GM23338 (cell line): ENCODE measurements at regions not wholly inside any gene's neighbourhood (a gene's known extent, or its start where the extent isn't known, plus 50 kb on each side); places are given as distances from the start of the nearest gene placed in this dataset.

Experiments
- ATAC-seq: fragments of 200-7000 bp; cut with Tn5 transposase; 3 replicates; pipeline ENCODE4 v1.9.1; 2020
- DNase-seq: peaks from one replicate; pipeline ENCODE4 v3.0.0-alpha.2; 2015; ENCODE audit warnings: low spot score
- H2AFZ ChIP-seq: fragments of 200-600 bp; sonication (generic); 2 replicates; pipeline ENCODE4 v1.8.0; 2016; ENCODE audit warnings: antibody characterized with exemption, mild to moderate bottlenecking, moderate library complexity
- H3F3A ChIP-seq: fragments of 200-600 bp; sonication (generic); replicated peaks from 2 replicates; pipeline ENCODE4 v1.8.0; 2017; ENCODE audit warnings: antibody characterized with exemption, mixed run types, low read depth
- H3K27ac ChIP-seq: fragments of 200-600 bp; sonication (generic); 2 replicates; pipeline ENCODE4 v1.6.1; 2016; ENCODE audit warnings: low read depth
- H3K27me3 ChIP-seq: fragments of 200-600 bp; sonication (generic); 2 replicates; pipeline ENCODE4 v1.8.0; 2016; ENCODE audit warnings: mild to moderate bottlenecking, mixed run types, moderate library complexity; ENCODE audit not compliant: insufficient read depth
- H3K36me3 ChIP-seq: fragments of 200-600 bp; sonication (generic); 2 replicates; pipeline ENCODE4 v1.8.0; 2016; ENCODE audit warnings: mild to moderate bottlenecking; ENCODE audit not compliant: insufficient read depth
- H3K4me1 ChIP-seq: fragments of 200-600 bp; sonication (generic); 2 replicates; pipeline ENCODE4 v1.8.0; 2016; ENCODE audit warnings: mild to moderate bottlenecking, moderate library complexity; ENCODE audit not compliant: insufficient read depth
- H3K4me2 ChIP-seq: fragments of 200-600 bp; sonication (generic); 2 replicates; pipeline ENCODE4 v1.7.1; 2017; ENCODE audit warnings: mixed run types
- H3K4me3 ChIP-seq: fragments of 200-600 bp; sonication (generic); 2 replicates; pipeline ENCODE4 v1.6.1; 2016; ENCODE audit warnings: mixed run types
- H3K79me2 ChIP-seq: fragments of 200-600 bp; sonication (generic); replicated peaks from 2 replicates; pipeline ENCODE4 v1.8.0; 2017; ENCODE audit warnings: mild to moderate bottlenecking; ENCODE audit not compliant: insufficient read depth
- H3K9me2 ChIP-seq: fragments of 200-600 bp; sonication (generic); 2 replicates; pipeline ENCODE4 v1.8.0; 2017; ENCODE audit not compliant: insufficient read depth
- H4K20me1 ChIP-seq: fragments of 200-600 bp; sonication (generic); replicated peaks from 2 replicates; pipeline ENCODE4 v1.8.0; 2017; ENCODE audit warnings: mild to moderate bottlenecking; ENCODE audit not compliant: insufficient read depth
- H3K27ac Mint-ChIP-seq: 2 replicates; pipeline ENCODE4 v1.8.0; 2020; ENCODE audit warnings: inconsistent platforms, mild to moderate bottlenecking, moderate library complexity, mixed read lengths
- H3K27me3 Mint-ChIP-seq: 3 replicates; pipeline ENCODE4 v1.8.0; 2022; ENCODE audit warnings: low read depth, mild to moderate bottlenecking, moderate library complexity, mixed read lengths, inconsistent platforms; ENCODE audit not compliant: insufficient read depth, poor library complexity
- H3K36me3 Mint-ChIP-seq: 3 replicates; pipeline ENCODE4 v1.8.0; 2021; ENCODE audit warnings: low read depth, mild to moderate bottlenecking, inconsistent platforms, moderate library complexity, mixed read lengths
- H3K4me1 Mint-ChIP-seq: 3 replicates; pipeline ENCODE4 v1.8.0; 2020; ENCODE audit warnings: mild to moderate bottlenecking, inconsistent platforms, mixed read lengths
- H3K4me3 Mint-ChIP-seq: 3 replicates; pipeline ENCODE4 v1.8.0; 2021; ENCODE audit warnings: moderate library complexity, mild to moderate bottlenecking, inconsistent platforms, mixed read lengths
- H3K9me3 Mint-ChIP-seq: 3 replicates; pipeline ENCODE4 v1.8.0; 2020; ENCODE audit warnings: moderate library complexity, mild to moderate bottlenecking, inconsistent platforms, mixed read lengths
- EZH2 ChIP-seq: fragments of 200-600 bp; sonication (generic); IDR thresholded peaks from one replicate; pipeline ENCODE4 v1.8.0; 2017; ENCODE audit warnings: antibody characterized with exemption, mild to moderate bottlenecking, low read depth; ENCODE audit not compliant: unreplicated experiment
- EZH2phosphoT487 ChIP-seq: fragments of 200-600 bp; sonication (generic); IDR thresholded peaks from one replicate; pipeline ENCODE4 v1.8.1; 2018; ENCODE audit warnings: antibody characterized with exemption; ENCODE audit not compliant: unreplicated experiment
- JUNB ChIP-seq: IDR thresholded peaks from one replicate; pipeline ENCODE4 v1.6.1; 2016; ENCODE audit warnings: antibody characterized with exemption; ENCODE audit not compliant: unreplicated experiment
- NANOG ChIP-seq: IDR thresholded peaks from 2 replicates; pipeline ENCODE4 v1.6.1; 2016; ENCODE audit warnings: antibody characterized with exemption, borderline replicate concordance
- POLR2AphosphoS5 ChIP-seq: IDR thresholded peaks from 2 replicates; pipeline ENCODE4 v1.6.1; 2016; ENCODE audit warnings: antibody characterized with exemption, low read depth
- STAT1 ChIP-seq: IDR thresholded peaks from one replicate; pipeline ENCODE4 v1.6.1; 2016; ENCODE audit warnings: antibody characterized with exemption; ENCODE audit not compliant: unreplicated experiment
- ZNF331 ChIP-seq: fragments of 250-450 bp; sonication (Bioruptor Pico); IDR thresholded peaks from 2 replicates; pipeline ENCODE4 v1.5.0; 2020; ENCODE audit warnings: low read depth, mild to moderate bottlenecking, moderate library complexity
- TF ChIP-seq, protein P1 (sequence below): IDR thresholded peaks from one replicate; pipeline ENCODE4 v1.6.1; 2018; ENCODE audit warnings: antibody characterized with exemption; ENCODE audit not compliant: unreplicated experiment
- TF ChIP-seq, protein P2 (sequence below), 2 experiments: fragments of 200-600 bp in 1 of 2; sonication (generic) in 1 of 2; conservative IDR thresholded peaks; 2 replicates each; pipeline versions ENCODE4 v1.5.1 to v1.6.1; 2016 to 2017; ENCODE audit warnings: antibody characterized with exemption in 2 of 2, low read depth in 2 of 2, mild to moderate bottlenecking in 2 of 2, moderate library complexity in 1 of 2
- TF ChIP-seq, protein P3 (sequence below): IDR thresholded peaks from 2 replicates; pipeline ENCODE4 v1.6.1; 2016; ENCODE audit warnings: antibody characterized with exemption

DNA sequence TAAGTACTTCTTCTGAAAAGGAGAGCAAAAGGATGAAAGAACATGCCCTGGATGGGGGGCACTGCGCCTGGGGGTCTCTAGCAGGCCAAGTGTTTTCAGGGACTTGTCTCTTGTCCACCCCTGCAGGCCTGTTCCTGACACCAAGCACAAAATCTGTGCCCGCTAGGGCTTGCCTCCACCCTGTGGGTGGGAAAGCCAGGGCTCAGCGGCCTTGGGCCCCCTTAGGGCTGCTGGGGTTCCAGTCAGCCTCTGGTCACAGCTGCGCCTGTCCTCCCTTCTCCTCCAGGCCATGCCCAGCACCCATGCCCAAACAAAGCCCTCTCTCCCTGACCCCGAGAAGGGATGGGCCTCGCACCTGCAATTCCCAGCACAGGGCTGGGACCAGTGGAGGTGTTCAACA, 71.1 kb upstream of the TRPM1 start:
- H3K4me1 ChIP-seq = no peaks in the 10 kb centered on the region
- DNase-seq (no peak), ATAC-seq (no peak)
- H3K9me3 Mint-ChIP-seq = no peaks in the 10 kb centered on the region; the same call in 2 of the 3 replicates
- no peak overlapping the region for H3K27ac ChIP-seq
- no peak overlapping the region for H3K4me3 ChIP-seq
- no peak overlapping the region for H3K4me3 Mint-ChIP-seq
- H3F3A ChIP-seq = no peaks in the 10 kb centered on the region
- no peak overlapping the region for H3K4me2 ChIP-seq
- no peak overlapping the region for H3K27ac Mint-ChIP-seq
- H3K9me2 ChIP-seq = no peaks in the 10 kb centered on the region
- no peaks in the 10 kb centered on the region for H3K36me3 ChIP-seq
- peaks cover 3% of the 10 kb centered on the region for H3K27me3 Mint-ChIP-seq
- no peaks in the 10 kb centered on the region; the same call in 2 of the 3 replicates for H3K36me3 Mint-ChIP-seq
- H4K20me1 ChIP-seq = no peaks in the 10 kb centered on the region
- TF ChIP-seq, protein P1, sequence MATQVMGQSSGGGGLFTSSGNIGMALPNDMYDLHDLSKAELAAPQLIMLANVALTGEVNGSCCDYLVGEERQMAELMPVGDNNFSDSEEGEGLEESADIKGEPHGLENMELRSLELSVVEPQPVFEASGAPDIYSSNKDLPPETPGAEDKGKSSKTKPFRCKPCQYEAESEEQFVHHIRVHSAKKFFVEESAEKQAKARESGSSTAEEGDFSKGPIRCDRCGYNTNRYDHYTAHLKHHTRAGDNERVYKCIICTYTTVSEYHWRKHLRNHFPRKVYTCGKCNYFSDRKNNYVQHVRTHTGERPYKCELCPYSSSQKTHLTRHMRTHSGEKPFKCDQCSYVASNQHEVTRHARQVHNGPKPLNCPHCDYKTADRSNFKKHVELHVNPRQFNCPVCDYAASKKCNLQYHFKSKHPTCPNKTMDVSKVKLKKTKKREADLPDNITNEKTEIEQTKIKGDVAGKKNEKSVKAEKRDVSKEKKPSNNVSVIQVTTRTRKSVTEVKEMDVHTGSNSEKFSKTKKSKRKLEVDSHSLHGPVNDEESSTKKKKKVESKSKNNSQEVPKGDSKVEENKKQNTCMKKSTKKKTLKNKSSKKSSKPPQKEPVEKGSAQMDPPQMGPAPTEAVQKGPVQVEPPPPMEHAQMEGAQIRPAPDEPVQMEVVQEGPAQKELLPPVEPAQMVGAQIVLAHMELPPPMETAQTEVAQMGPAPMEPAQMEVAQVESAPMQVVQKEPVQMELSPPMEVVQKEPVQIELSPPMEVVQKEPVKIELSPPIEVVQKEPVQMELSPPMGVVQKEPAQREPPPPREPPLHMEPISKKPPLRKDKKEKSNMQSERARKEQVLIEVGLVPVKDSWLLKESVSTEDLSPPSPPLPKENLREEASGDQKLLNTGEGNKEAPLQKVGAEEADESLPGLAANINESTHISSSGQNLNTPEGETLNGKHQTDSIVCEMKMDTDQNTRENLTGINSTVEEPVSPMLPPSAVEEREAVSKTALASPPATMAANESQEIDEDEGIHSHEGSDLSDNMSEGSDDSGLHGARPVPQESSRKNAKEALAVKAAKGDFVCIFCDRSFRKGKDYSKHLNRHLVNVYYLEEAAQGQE = no peak
- no peak for TF ChIP-seq NANOG
- no peak for TF ChIP-seq EZH2phosphoT487
- TF ChIP-seq, protein P2, sequence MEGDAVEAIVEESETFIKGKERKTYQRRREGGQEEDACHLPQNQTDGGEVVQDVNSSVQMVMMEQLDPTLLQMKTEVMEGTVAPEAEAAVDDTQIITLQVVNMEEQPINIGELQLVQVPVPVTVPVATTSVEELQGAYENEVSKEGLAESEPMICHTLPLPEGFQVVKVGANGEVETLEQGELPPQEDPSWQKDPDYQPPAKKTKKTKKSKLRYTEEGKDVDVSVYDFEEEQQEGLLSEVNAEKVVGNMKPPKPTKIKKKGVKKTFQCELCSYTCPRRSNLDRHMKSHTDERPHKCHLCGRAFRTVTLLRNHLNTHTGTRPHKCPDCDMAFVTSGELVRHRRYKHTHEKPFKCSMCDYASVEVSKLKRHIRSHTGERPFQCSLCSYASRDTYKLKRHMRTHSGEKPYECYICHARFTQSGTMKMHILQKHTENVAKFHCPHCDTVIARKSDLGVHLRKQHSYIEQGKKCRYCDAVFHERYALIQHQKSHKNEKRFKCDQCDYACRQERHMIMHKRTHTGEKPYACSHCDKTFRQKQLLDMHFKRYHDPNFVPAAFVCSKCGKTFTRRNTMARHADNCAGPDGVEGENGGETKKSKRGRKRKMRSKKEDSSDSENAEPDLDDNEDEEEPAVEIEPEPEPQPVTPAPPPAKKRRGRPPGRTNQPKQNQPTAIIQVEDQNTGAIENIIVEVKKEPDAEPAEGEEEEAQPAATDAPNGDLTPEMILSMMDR (conservative IDR thresholded peaks at IDR 0.05; ENCODE audit: low read depth in 2 of 2) = no peak
- TF ChIP-seq EZH2 = no peak
- TF ChIP-seq, protein P3, sequence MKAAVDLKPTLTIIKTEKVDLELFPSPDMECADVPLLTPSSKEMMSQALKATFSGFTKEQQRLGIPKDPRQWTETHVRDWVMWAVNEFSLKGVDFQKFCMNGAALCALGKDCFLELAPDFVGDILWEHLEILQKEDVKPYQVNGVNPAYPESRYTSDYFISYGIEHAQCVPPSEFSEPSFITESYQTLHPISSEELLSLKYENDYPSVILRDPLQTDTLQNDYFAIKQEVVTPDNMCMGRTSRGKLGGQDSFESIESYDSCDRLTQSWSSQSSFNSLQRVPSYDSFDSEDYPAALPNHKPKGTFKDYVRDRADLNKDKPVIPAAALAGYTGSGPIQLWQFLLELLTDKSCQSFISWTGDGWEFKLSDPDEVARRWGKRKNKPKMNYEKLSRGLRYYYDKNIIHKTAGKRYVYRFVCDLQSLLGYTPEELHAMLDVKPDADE = no peak
- no peak for TF ChIP-seq ZNF331 (CRISPR knock-in tag)
- TF ChIP-seq STAT1 = no peak
- TF ChIP-seq POLR2AphosphoS5 = no peak
- no peak for TF ChIP-seq JUNB
- H3K79me2 ChIP-seq = no peaks in the 10 kb centered on the region
- no peak overlapping the region for H2AFZ ChIP-seq
- peaks cover under 1% of the 10 kb centered on the region; the same call in 1 of the 3 replicates for H3K4me1 Mint-ChIP-seq
- no peaks in the 10 kb centered on the region for H3K27me3 ChIP-seq
